C4-2B (cell line): ENCODE measurements at regions not wholly inside any gene's neighbourhood (a gene's known extent, or its start where the extent isn't known, plus 50 kb on each side); places are given as distances from the start of the nearest gene placed in this dataset.

ENCODE experiments used
- ZFX ChIP-seq: fragments of 450-650 bp; IDR thresholded peaks from 2 replicates; pipeline ENCODE4 v1.6.1; 2017
- TF ChIP-seq, protein P1 (sequence below): fragments of 450-650 bp; conservative IDR thresholded peaks from 2 replicates; pipeline ENCODE4 v1.5.1; 2017; ENCODE audit warnings: mild to moderate bottlenecking

DNA sequence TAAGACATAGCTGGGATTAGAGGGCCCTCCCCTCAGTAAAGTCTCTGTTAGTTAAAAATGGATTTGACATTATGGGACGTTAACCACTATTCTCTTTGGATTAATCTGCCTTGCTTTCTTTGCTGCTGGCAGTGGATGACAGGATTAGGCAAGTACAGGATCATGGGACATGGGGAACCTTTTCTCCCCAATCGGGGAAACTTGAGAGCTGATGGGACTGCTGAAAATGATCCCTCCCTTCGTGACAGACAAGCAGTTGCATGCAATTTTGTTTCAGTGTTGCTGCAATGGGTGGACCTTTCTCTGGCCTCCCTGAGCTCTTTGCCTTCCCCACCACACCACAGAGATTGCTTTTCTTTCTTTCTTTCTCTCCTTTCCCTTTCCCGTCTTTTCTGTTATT lies 120.2 kb upstream of the BANK1 start:
- TF ChIP-seq, protein P1, sequence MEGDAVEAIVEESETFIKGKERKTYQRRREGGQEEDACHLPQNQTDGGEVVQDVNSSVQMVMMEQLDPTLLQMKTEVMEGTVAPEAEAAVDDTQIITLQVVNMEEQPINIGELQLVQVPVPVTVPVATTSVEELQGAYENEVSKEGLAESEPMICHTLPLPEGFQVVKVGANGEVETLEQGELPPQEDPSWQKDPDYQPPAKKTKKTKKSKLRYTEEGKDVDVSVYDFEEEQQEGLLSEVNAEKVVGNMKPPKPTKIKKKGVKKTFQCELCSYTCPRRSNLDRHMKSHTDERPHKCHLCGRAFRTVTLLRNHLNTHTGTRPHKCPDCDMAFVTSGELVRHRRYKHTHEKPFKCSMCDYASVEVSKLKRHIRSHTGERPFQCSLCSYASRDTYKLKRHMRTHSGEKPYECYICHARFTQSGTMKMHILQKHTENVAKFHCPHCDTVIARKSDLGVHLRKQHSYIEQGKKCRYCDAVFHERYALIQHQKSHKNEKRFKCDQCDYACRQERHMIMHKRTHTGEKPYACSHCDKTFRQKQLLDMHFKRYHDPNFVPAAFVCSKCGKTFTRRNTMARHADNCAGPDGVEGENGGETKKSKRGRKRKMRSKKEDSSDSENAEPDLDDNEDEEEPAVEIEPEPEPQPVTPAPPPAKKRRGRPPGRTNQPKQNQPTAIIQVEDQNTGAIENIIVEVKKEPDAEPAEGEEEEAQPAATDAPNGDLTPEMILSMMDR = no peak
- no peak for TF ChIP-seq ZFX
